GM18507 (cell line): ENCODE measurements at regions not wholly inside any gene's neighbourhood (a gene's known extent, or its start where the extent isn't known, plus 50 kb on each side); places are given as distances from the start of the nearest gene placed in this dataset.
"Not testable (repeated sequence)": the region's sequence is repeated elsewhere in the genome, so short reads cannot be mapped to it uniquely, and the experiment has no call there.

Experiments used
- DNase-seq: peaks from one replicate; pipeline ENCODE4 v3.0.0; 2011; ENCODE audit warnings: low read depth; ENCODE audit not compliant: insufficient read length; ENCODE audit errors: extremely low spot score
- FAIRE-seq: peaks from 2 replicates; lab custom pipeline; 2011; peaks lifted over from hg19 to GRCh38; lab: Jason Lieb, UNC

DNA sequence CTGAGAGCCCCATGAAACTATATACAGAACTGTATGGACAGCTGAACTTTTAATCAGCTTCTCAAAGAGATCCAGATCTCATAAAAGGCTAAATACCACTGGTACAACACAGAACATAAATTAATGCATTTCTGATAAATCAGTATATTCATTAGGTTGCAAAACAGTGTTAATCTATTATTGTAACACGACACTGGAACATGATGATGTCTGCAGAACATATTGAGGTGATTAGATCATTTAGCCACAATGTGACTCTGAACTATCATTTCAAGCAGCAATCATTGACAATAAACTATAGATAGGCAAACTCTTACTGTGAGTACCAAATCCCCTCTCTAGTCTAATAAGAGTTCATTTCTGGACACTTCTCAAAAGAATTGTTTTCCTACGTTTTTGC, 50.3 kb downstream of the GASK1B start:
- FAIRE-seq (no peak), DNase-seq (no peak)

DNA sequence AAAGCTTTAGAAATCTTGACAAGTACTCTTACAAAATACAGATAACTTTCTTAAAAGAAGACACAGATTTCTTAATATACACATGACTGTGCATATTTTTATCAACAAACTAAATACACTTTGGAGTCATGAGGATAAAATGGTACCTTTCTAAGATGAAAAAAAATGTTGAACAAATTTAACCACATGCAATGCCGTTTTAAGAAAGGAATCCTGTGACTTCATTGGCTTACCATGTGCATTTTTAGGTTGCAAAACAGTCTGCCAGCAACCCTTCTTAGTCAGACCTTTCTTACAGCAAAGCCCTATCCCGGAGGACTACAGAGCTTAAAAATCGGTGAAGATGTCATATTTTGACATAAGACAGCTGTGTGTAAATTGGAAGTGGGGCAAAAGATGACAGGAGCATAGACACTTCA, 51.7 kb downstream of the GASK1B start:
- no peak for DNase-seq
- no peak for FAIRE-seq

DNA sequence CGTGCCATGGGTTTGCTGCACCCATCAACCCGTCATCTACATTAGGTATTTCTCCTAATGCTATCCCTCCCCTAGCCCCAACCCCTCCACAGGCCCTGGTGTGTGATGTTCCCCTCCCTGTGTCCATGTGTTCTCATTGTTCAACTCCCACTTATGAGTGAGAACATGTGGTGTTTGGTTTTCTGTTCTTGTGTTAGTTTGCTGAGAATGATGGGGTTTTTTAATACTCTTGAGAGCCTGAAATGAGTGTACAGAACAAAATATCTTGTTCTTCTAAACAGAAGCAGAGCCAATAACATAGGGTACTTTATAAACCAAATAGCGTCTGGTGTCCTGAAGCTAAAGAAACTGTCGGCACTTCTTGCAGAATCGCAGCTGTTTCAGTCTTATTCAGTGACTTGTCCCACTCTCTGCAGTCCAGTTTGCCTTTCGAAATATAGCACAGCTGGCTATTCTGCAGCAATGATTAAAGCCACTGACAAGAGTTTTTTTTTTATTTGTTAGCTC, 52.1 kb downstream of the GASK1B start:
- FAIRE-seq, DNase-seq: not testable (repeated sequence)

DNA sequence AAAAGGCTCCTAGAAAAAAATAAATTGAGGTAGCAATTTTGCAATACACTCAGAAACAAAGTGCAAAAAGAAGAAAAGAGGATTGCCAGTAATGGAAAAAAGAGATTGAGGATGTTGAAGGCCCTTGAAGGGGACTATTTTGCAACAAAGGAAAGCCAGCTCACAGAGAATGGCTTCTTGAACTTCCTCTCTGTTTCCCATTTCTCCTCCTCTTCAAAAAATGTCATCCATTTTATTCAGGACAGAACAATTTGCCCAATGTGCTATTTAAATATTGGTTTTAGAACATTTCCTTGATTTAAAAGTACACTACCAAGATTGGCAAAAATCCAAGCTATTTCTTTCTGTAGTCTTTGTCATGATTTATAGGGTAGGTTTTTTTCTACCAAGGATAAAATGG, 60.2 kb downstream of the GASK1B start:
- no peak for FAIRE-seq
- no peak for DNase-seq

DNA sequence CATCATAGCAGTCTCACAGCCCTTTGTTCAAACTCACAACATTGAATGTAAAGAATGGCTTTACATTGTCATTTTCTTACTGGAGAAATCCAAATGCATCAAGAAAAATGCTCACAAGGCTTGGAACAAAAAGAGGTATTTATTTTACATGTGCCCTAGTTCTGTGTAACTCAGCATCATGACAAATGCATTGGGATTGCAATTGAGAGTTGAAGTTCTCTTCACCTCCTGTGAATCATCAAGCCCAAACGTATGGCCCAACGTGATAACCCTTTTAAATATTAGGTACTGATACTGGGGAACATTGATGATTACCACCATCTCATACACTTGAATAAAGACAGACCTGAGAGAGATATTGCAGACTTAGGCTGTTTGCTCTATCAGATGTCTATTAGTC, 61.6 kb downstream of the GASK1B start:
- FAIRE-seq (no peak), DNase-seq (no peak)

DNA sequence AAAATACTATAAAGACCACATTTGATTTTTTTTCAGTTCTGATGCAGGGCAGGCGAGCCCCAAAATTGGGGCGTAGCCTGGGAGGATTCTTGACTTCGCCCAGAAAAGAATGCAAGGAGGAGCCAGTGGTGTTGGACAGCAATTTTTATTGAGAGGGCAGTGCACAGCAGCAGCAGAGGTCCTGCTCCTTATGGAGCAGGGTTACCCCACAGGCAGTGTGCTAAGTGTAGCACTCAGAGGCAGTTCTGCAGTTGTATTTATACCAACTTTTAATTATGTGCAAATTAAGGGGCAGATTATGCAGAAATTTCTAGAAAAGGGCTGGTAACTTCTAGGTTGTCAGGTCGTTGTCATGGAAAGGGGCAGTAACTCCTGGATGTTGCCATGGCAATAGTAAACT, 69.9 kb downstream of the GASK1B start:
- DNase-seq (no peak), FAIRE-seq (no peak)

DNA sequence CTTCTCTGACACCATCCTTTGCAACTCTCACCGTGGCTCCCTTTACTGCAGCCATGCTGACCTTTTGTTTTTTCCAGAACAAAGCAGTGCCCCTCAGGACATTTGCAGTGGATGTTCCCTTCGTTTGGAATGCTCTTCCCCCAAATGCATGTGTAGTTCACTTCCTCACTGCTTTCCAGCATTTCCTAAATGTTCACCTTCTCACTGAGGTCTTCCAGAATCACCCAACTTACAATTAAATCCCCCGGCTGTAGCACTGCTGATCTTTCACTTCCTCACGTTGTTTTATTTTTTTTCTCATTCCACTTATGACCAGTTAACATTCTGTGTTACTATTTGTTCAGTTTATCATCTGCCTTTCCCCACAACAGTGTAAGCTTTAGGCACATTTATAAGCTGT, 73.1 kb downstream of the GASK1B start:
- no peak for FAIRE-seq
- no peak for DNase-seq

DNA sequence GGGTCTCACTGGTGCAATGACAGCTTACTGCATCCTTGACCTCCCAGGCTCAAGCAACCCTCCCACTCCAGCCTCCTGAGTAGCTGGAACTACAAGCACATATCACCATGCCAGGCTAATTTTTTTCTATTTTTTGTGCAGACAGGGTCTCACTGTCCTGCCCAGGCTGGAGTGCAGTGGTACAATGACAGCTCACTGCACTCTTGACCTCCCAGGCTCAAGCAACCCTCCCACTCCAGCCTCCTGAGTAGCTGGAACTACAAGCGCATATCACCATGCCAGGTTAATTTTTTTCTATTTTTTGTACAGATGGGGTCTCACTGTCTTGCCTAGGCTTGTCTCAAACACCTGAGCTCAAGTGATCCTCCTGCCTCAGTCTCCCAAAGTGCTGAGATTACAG, 74.0 kb downstream of the GASK1B start:
- FAIRE-seq (no peak), DNase-seq (no peak)

DNA sequence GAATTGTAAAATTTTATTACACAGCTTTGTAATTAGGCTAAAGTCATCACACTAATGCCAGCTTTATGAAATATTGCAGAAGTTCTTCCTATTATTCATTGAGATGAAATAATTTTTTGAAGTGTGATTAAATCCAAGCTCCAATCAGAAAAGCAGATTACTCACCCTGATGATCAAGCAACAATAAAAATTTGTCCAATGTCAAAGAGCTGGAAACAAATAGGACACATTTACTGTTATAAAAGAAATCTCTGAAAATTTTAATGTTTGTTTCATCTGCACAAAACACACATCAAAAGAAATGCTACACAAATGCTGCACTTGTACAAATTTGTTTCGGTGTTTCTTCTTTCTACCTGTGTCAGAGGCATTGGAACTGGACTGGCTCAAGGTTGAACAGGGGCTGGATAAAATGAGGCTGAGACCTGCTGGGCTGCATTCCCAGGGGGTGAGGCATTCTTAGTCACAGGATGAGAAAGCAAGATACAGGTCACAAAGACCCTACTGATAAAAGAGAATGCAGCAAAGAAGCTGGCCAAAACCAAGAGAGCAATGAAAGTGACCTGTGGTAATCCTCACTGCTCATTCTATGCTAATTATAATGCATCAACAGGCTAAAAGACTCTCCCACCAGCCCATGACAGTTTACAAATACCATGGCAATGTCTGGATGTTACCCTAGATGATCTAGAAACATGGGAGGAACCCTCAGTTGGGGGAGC, 78.3 kb downstream of the GASK1B start:
- DNase-seq (no peak), FAIRE-seq (no peak)

DNA sequence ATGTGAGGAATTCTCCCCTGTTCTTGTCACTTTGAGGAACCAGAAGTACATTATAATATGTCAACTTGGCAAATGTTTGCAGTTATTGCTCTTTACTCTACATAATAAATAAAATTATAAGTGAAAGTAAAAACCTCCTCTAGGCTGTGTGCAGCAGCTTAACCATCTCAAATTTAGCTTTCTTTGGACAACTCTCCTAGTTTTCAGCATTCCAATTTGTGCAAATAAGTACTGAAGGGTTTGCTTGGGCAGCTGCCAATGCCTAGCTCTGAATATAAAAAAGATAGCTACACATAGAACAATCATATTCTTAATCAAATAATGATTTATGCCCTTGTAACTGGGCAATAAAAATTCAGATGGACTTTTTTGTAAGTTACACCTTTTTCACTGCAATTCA, 82.5 kb downstream of the GASK1B start:
- DNase-seq (no peak), FAIRE-seq (no peak)

DNA sequence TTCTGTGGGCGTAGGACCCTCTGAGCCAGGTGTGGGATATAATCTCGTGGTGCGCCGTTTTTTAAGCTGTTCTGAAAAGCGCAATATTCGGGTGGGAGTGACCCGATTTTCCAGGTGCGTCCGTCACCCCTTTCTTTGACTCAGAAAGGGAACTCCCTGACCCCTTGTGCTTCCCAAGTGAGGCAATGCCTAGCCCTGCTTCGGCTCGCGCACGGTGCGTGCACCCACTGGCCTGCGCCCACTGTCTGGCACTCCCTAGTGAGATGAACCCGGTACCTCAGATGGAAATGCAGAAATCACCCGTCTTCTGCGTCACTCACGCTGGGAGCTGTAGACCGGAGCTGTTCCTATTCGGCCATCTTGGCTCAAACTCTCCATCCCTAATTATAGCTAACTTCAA, 82.9 kb downstream of the GASK1B start:
- FAIRE-seq, DNase-seq: not testable (repeated sequence)

DNA sequence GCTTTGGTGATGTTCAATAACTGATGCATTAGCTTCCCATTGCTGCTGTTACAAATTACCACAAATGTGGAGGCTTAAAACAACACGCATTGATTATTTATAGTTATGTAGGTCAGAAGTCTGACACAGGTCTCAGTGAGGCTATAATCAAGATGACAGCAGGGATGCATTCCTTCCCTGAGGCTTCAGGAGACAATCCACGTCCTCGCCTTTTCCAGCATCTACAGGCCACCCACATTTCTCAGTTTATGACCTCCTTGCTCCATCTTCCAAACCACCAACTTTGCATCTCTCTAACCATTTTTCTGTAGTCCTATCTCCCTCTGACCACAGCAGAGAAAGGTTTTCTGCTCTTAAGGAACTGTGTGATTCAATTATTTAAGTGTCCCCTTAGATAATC, 92.5 kb downstream of the GASK1B start:
- no peak for DNase-seq
- FAIRE-seq: no peak

DNA sequence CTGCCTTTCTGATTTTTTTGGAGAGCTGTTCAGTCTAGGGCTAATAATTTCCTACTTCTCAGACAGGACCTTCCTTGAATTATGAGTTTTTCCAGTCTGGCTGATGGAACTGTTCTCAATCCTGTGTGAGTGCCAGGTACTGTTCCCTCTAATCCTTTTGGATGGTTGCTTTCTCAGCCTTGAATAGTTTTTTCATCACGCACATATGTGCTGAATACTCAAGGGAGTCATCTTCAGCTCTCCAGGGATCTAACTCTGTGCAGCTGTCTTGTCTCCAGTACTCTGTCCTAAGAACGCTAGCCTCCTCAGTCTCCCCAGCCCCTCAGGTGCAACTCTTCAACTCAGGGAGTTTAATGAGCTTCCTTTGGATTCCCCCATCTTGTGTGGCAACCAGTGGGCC, 93.2 kb downstream of the GASK1B start:
- DNase-seq: no peak
- FAIRE-seq: no peak

DNA sequence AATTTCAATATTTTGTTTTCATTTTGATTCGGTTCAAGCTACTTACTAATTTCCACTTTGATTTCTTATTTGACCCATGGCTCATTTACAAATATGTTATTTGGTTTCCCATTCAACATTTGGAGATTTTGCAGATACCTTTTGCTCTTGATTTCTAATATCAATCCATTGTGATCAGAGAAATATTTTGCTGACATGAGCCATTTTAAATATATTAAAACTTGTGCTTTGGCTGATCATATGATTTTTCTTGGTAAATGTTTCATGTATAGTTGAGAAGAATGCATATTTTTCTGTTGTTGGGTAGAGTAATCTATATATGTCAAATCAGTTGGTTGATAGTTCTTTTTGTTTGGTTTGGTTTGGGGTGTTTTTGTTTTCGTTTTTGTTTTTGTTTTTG, 95.0 kb downstream of the GASK1B start:
- FAIRE-seq: no peak
- DNase-seq: no peak

DNA sequence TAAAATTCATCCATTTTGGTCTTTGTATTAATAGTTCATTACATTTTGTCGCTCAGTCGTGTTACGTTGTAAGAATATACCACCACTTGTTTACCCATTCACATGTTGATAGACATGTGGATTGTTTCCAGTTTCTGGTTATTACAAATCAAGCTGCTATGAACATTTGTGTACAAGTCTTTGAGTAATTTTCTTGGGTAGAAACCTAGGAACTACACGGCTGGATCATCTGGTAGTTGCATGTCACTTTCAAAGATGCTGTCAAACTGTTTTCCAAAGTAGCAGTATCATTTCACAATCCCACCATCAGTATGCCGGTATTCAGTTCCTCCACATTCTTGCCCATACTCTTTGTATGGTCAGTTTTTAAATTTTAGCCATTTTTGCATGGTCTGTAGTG, 98.0 kb downstream of the GASK1B start:
- DNase-seq: no peak
- FAIRE-seq: no peak

DNA sequence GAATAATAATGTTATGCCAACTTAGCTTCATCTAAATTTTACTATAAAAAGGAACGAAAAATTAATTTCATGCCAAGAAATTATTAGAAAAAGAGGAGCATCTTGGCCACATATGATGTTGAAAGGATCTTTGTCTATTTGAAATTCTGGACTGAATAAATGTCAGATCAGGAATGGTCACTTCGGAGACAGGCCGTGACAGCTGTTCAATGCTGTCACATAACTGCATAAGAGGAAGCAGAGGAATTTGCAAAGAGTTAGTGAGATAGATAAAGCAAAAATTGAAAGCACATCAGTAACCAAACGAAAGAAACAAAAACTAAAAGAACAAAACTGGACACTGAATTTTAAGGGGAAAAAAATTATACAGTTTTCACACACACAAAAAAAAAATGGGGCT, 100.9 kb downstream of the GASK1B start:
- FAIRE-seq (no peak), DNase-seq (no peak)

DNA sequence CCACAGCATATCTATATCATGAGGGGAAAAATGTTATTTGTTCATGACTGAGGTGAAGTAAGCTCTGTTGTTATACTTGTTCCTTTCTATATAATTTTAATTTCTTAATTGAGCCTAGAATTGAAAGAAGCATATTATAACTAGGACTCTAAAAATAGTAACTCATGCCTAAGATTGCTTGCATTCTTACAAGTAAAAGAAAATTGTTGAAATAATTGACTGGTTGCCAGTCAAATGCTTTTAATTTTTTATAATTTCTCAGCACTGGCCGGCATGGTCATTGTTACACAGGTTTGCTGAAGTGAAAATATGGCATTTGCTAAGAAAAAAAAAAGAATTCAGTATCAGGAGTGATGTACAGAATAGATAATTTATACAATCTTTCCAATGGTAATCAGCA, 104.8 kb downstream of the GASK1B start:
- FAIRE-seq (no peak), DNase-seq (no peak)

DNA sequence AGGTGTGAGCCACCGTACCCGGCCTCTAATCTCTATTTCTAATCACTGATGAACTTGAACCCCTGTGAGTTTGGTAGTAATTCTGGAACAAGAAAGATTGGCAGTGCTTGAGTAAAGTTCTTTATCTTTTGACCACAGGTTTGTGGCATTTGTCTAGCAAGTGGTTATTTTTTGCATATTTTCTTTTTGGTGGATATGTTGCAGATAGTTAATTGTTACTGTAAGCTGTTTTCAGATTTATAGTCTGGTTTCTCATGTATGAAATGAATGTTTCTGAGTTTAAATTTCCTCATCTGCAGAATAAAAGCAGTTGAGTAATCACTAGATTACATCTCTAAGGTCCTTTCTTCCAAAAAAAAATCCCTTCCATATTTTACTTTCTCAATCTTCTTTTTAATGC, 105.2 kb downstream of the GASK1B start:
- FAIRE-seq: no peak
- DNase-seq: no peak

DNA sequence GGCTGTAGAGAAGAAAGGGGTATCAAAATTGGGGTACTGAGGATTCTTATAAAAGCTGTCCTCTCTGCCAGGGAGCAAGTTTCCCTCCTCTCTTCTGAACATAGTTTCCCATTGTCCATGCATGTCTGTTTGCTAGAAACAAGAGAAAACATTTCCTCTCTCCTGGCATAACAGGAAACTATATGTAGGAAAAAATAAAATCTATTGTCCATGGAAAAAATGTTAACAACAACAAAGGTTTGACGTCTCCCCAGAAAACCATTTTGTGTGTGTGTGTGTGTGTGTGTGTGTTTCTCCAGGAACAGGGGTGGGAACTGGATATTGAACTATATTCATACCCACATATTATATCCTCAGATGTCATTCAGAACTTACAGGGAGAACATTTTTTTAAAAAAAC, 107.2 kb downstream of the GASK1B start:
- no peak for FAIRE-seq
- DNase-seq: no peak

DNA sequence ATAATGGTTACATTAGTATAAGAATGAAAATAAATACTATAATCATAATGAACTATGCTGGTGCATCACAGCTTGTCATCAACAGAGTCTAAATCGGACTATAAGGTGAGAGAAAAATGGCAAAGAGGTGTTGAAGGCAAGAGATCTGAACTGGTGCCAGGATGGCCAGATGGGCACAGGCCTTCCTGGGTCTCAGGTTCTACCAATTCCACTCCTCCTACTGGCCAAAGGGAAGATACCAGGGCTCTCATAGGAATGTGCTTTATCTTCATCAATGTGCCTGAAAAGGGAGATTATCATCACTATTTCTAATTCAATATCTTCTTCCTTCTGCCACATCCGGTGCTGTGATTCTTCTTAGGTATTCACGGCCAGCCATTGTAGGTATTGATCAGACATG, 107.6 kb downstream of the GASK1B start:
- DNase-seq: no peak
- no peak for FAIRE-seq

DNA sequence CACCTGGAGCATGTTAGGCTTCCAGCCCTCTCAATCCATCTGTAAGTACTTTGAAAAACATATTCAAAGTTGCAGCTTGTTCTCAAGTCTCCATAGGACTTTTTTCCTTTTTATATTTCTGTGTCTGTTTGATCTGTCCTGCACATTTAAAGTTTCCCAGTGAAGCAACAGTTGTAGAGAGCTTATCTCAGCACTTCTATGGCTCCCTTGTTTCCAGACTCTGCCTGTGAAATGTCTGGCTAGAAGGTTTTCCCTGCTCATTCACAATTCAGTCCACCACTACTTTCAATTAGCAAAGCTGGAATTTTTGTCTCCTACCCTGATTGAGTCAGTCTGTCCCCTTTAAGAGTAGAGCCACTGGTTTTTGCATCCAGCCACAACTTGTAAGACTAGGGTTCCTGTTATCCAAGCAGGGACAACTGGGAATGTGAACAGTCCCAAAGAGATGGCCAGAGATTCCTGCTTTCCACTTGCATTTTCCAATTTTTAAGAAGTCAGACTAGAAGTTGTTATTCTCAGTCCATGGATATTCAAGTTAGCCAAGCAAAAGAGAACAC, 116.1 kb downstream of the GASK1B start:
- FAIRE-seq: no peak
- DNase-seq: no peak
